ENCODE measurements at regions not wholly inside any gene's neighbourhood (a gene's known extent, or its start where the extent isn't known, plus 50 kb on each side); places are given as distances from the start of the nearest gene placed in this dataset.

DNA sequence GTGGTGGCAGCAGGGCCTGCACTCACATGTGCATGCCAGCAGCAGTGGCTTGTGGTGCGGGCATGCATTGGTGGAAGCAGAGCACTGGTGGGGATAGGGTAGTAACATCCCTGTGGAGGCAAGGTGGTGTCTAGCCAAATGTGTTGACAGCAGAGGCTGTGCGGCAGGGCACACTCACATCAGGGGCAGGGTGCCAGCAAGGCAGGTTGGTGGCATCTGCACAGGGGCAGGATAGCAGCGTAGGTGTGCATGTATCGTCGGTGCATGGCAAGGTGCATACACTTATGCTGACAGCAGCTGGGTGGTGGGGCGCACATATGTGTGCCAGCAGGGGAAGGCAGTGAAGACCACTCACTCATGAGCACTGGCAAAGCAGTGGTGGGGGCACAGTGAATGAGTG is 211.5 kb upstream of the CSNK1A1L start:
- TF ChIP-seq POLR2A (IDR thresholded peaks at IDR 0.05) (no peak), CTCF (IDR thresholded peaks at IDR 0.05) (no peak), POLR2AphosphoS5 (IDR thresholded peaks at IDR 0.05) (no peak)
